ENCODE measurements at regions not wholly inside any gene's neighbourhood (a gene's known extent, or its start where the extent isn't known, plus 50 kb on each side); places are given as distances from the start of the nearest gene placed in this dataset.

DNA sequence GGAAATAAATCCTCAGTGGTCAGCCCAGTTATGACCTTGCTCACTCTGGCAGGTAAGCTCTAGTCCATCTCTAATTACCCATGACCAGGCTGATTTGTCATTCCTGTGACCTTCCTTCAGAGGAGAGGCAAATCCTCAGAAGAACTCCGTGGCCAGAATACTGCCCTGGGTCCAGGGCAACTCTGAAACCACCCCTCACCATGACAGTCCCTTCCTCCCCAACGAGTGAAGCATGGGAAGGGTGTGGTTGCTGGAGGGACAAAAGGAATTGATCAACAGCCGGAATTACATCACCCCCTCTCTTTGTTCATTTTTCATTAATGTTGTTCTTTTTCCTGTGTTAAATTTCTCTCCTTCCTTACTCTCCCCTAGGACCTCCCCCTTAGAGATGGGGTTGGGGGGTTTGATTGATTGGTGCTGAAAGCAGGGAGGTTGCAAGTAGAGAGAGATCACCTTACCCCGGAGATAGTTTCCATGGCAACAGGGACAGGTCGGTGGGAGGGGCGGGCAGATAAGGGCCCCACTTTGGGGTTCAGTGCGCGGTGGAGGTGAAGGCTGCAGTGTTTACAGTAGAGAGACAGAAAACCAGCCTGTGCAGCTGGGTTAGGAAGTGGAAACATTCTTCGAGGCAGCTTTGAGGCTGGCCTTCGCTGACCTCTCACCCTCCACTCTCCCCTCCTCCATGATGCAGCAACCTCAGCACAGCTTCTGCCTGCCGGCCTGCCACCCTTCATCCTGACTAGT lies 647.4 kb downstream of the BCOR start:
- H3K9me3 Mint-ChIP-seq, result no peaks in the 10 kb centered on the region
- H3K27ac Mint-ChIP-seq, result no peak overlapping the region
- no peaks in the 10 kb centered on the region for H3K36me3 Mint-ChIP-seq (ENCODE audit: low read depth)
- ATAC-seq (replicated peaks), result no peak
- no peak overlapping the region for H3K4me3 Mint-ChIP-seq
- no peaks in the 10 kb centered on the region for H3K27me3 Mint-ChIP-seq
- peaks cover 10% of the 10 kb centered on the region for H3K4me1 Mint-ChIP-seq

DNA sequence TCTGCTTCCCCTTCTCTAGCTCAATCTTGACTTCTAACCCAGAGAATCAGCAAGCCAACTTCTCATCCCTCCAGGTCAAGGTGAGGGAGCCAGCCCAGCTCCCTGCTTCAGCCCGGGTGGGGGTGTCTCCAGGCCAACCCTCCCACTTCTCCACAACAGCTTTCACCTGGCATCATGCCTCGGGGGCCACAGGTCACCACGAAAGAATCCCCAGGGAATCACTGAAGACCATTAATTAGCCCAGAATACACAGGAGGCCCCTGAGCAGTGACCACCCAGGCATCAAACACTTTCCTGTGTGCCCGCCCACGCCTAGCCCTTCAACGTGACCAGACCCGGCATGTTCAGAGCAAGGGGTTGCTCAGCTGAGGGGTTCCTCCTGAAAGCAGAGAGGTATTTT lies 646.7 kb downstream of the BCOR start:
- Mint-ChIP-seq H3K27ac (no peak overlapping the region), H3K36me3 (ENCODE audit: low read depth) (no peaks in the 10 kb centered on the region), H3K4me3 (no peak overlapping the region), H3K27me3 (no peaks in the 10 kb centered on the region), H3K4me1 (peaks cover 10% of the 10 kb centered on the region), H3K9me3 (no peaks in the 10 kb centered on the region)
- ATAC-seq (replicated peaks), result no peak

DNA sequence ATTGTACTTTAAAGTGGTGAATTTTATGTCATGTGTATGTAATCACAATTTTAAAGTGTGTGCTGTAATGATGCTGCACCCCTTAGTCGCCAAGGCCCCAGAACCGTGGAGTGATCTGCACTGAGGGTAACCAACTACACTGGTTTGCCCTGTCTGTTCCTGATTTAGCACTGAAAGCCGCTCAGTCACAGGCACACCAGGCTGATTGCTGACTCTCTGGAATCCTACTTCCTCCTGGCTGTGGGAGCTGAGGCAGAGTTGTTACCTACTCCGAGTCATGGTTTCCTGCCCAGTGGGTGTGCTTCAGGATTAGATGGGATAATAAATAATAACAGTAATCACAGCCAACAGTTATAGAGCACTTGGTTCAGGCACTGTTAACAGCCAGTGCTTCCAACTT lies 645.4 kb downstream of the BCOR start:
- Mint-ChIP-seq H3K27ac (no peak overlapping the region), H3K4me3 (no peak overlapping the region), H3K27me3 (no peaks in the 10 kb centered on the region), H3K9me3 (no peaks in the 10 kb centered on the region), H3K36me3 (ENCODE audit: low read depth) (no peaks in the 10 kb centered on the region), H3K4me1 (peaks cover 10% of the 10 kb centered on the region)
- no peak for ATAC-seq (replicated peaks)

DNA sequence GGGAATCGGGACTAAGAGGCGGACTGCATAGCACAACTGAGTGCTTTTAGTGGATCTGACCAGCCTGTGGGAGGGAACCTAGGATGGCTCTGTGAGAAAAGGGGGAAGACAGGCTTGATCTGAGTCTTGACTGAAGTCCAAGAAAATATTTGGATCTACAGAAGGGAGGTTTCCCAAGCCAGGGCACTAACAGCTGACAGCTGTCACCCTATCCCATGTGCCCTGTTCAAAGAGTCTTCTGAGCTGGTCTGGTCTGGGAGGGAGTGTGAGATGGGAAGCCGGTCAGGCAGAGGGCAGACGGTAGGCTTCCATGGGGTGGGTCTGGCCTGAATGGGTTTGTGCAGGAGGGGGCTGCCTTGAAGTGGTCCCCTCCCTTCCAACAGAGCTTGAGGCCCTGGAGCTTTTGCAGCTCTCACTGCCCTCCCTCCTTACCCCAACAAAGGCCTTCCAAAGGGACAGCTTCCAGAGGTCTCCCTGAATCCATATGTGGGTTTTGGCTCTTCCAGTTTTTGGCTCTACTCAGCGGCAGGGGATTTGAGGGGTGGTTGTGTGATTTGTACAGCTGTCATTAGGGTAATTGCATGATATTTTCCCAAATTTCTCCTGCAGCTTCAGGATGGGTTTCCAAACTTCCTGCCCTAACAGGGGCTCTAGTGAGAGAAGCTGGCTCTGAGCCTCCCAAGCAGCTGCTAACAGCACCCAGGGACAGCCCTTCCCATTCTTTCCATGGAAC lies 643.7 kb downstream of the BCOR start:
- Mint-ChIP-seq H3K36me3 (ENCODE audit: low read depth) (no peaks in the 10 kb centered on the region), H3K9me3 (no peaks in the 10 kb centered on the region), H3K4me1 (peaks cover 5% of the 10 kb centered on the region), H3K27ac (no peak overlapping the region), H3K27me3 (no peaks in the 10 kb centered on the region), H3K4me3 (no peak overlapping the region)
- no peak for ATAC-seq (replicated peaks)

DNA sequence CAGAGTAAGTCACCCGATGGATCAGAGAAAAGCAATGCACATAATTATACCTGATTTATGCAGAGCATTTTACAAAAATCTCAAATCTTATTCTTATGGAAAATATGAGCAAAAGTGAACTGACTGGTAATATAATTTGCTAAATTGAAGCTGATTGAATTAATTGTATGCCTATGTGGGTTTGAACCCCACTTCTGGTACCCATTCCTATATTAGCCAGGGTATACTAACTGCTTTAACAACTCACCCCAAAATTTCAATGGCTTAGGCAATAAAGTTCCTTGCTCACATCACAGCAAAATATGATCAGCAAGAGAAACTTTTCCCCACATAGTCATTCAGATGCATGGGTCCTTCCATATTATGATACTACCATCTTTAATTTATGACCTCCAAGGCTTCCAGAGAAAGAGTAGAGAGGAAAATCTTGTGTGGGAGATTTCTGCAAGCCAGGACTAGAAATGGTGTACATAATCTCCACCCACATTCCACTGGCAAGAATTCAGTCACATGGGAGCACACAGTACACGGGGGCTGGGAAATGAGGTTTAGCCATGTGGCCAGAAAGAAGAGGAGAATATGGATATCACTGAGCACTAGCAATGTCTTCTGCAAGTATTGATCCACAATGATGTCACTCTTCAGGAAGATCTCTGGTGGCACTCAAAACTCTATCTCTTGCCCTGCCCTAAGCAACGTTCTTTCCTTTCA lies 640.7 kb downstream of the BCOR start:
- H3K36me3 Mint-ChIP-seq (ENCODE audit: low read depth), result no peaks in the 10 kb centered on the region
- H3K4me1 Mint-ChIP-seq, result no peaks in the 10 kb centered on the region
- H3K27me3 Mint-ChIP-seq, result no peaks in the 10 kb centered on the region
- H3K4me3 Mint-ChIP-seq, result no peak overlapping the region
- H3K27ac Mint-ChIP-seq, result no peak overlapping the region
- H3K9me3 Mint-ChIP-seq, result no peaks in the 10 kb centered on the region
- ATAC-seq (replicated peaks), result no peak

DNA sequence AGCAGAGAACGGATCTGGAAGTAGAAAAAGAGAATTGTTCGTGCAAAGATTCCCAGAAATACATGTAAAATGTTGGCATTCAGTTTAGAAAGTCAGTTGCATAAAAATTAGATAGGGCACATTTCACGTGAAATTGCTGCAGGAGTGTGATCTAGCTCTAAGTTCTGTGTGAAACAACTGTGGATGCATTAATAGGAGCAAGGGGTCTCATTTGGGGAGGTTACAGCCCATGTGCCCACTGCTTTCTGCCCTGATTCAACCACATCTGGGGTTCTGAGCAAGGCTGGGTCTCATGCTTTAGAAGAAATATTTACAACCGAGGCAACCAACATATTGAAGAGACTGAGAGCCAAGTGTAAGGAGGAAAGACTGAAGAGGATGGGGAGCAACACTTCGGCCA lies 639.0 kb downstream of the BCOR start:
- H3K4me3 Mint-ChIP-seq, result no peak overlapping the region
- H3K9me3 Mint-ChIP-seq, result no peaks in the 10 kb centered on the region
- H3K36me3 Mint-ChIP-seq (ENCODE audit: low read depth), result no peaks in the 10 kb centered on the region
- H3K27me3 Mint-ChIP-seq, result no peaks in the 10 kb centered on the region
- no peaks in the 10 kb centered on the region for H3K4me1 Mint-ChIP-seq
- no peak overlapping the region for H3K27ac Mint-ChIP-seq
- no peak for ATAC-seq (replicated peaks)

DNA sequence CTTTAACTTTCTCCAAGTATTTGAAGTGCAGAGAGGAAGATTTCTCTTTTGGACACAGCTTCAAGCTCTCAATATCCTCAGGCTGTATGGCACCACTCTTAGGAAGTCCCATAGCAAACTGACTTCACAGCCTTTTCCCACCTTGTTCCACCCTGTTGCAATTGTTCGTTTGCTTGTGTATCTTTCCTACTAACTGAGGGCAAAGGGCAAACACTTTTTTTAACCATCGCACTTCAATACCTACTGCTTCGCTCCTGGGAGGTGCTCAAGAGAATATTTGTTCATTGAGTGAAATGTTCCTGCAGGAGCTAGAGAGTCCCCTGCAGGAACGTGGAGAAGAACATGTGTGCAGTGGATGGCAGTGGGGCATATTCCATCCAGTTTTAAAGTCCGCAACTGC lies 638.6 kb downstream of the BCOR start:
- H3K27ac Mint-ChIP-seq, result no peak overlapping the region
- no peaks in the 10 kb centered on the region for H3K36me3 Mint-ChIP-seq (ENCODE audit: low read depth)
- no peaks in the 10 kb centered on the region for H3K9me3 Mint-ChIP-seq
- no peak for ATAC-seq (replicated peaks)
- no peaks in the 10 kb centered on the region for H3K27me3 Mint-ChIP-seq
- no peak overlapping the region for H3K4me3 Mint-ChIP-seq
- no peaks in the 10 kb centered on the region for H3K4me1 Mint-ChIP-seq

DNA sequence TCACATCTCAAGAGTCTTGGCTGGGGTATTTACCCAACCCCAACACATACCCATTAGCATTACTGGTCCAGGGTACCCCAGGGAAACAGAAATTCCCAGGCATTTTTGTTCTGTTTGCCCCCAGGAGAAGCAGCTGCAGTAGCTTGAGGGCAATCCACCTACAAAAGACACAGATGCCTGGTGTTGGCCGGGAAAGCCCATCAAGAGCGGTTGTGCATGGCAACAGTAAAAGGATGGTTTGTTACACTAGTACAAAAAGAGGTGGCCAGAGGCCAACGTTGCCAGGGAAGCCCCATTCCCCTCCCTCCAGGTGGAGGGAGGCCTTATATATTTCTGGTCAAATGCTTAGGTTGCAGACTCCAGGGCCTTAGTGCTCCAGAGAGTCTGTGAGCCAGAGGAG lies 637.8 kb downstream of the BCOR start:
- Mint-ChIP-seq H3K27me3 (no peaks in the 10 kb centered on the region), H3K4me1 (peaks cover 5% of the 10 kb centered on the region), H3K9me3 (no peaks in the 10 kb centered on the region), H3K27ac (no peak overlapping the region), H3K4me3 (no peak overlapping the region), H3K36me3 (ENCODE audit: low read depth) (no peaks in the 10 kb centered on the region)
- ATAC-seq (replicated peaks), result no peak

DNA sequence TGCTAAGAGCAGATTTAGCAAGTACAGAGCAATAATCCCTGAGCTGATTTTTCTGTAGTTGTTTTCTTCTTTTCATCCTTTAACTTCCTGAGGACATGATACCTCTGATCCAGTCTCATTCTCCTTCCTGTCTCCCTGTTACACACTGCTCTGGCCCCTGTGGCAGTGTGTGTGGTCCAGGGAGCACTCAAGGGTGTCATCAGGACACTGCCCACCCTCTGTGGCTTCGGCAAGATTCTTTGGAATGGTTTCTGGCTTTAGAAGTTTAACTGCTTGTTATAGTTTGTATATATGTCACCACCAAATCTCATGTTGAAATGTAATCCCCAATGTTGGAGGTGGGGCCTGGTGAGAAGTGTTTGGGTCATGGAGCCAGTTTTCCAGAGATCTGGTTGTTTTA lies 637.3 kb downstream of the BCOR start:
- H3K36me3 Mint-ChIP-seq (ENCODE audit: low read depth), result no peaks in the 10 kb centered on the region
- no peaks in the 10 kb centered on the region for H3K27me3 Mint-ChIP-seq
- H3K4me1 Mint-ChIP-seq, result peaks cover 6% of the 10 kb centered on the region
- H3K27ac Mint-ChIP-seq, result no peak overlapping the region
- no peak for ATAC-seq (replicated peaks)
- no peak overlapping the region for H3K4me3 Mint-ChIP-seq
- H3K9me3 Mint-ChIP-seq, result no peaks in the 10 kb centered on the region

DNA sequence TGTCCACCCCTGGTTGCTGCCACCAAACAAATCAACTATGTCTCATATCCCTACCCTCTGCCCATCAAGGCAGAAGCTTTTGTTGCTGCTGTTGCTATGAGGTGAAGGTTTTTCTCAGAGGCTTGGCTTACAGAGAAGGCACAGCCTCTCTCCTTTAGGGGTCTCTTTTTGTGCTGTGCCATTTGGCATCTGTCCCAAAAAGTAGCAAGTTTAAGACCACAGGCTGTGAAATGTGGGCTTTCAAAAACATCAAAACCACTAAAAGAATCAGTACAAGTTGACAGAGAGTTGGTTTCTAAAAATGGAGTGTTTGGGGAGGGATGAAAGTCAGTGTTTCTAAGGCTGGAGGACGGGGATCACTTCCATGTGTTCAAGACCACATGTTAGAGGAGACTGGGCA lies 634.9 kb downstream of the BCOR start:
- H3K36me3 Mint-ChIP-seq (ENCODE audit: low read depth), result no peaks in the 10 kb centered on the region
- H3K9me3 Mint-ChIP-seq, result no peaks in the 10 kb centered on the region
- H3K27me3 Mint-ChIP-seq, result no peaks in the 10 kb centered on the region
- peaks cover 6% of the 10 kb centered on the region for H3K4me1 Mint-ChIP-seq
- no peak for ATAC-seq (replicated peaks)
- H3K4me3 Mint-ChIP-seq, result no peak overlapping the region
- H3K27ac Mint-ChIP-seq, result no peak overlapping the region

DNA sequence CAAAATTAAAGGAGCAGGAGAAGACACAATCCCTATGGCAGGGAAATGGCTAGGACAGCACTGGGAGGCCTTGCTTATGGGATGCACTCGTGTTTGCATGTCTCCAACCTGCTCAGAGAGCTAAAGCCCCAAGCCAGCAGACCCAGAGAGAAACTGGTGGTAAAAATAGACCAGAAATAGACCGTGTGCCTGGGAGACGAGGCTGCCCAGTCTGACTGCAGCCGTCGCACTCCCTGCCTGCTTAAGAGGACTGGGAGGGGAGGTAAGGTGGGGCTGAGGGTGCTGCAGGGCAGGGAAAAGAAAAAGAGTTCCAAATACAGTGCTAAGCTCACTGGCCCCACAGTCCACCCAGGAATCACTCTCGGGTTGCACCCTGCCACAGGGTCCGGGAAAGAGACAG lies 633.5 kb downstream of the BCOR start:
- H3K4me3 Mint-ChIP-seq, result no peak overlapping the region
- no peak for ATAC-seq (replicated peaks)
- H3K9me3 Mint-ChIP-seq, result no peaks in the 10 kb centered on the region
- H3K36me3 Mint-ChIP-seq (ENCODE audit: low read depth), result no peaks in the 10 kb centered on the region
- peaks cover 6% of the 10 kb centered on the region for H3K4me1 Mint-ChIP-seq
- no peaks in the 10 kb centered on the region for H3K27me3 Mint-ChIP-seq
- H3K27ac Mint-ChIP-seq, result peak overlapping the region; percentile 66

DNA sequence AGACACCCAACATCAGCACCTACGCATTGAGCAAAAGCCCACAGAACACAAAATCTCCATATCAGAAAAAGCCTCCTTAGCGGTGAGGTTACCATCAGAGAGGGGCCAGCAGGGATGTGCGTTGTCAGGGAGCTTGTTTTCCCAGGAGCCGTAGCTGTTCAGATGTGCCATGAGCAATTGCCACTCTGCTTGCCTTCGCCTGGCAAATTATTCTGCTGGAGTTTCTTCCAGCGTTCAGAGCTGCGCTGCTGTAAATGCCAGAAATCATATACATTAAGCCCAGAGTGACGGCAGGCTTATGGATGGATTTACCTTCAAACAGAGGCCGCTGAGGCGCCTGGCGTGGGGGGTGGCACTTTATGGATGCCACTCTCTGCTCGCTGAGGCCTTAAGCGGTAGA lies 632.3 kb downstream of the BCOR start:
- Mint-ChIP-seq H3K27me3 (no peaks in the 10 kb centered on the region), H3K27ac (no peak overlapping the region), H3K9me3 (no peaks in the 10 kb centered on the region), H3K36me3 (ENCODE audit: low read depth) (no peaks in the 10 kb centered on the region), H3K4me3 (no peak overlapping the region), H3K4me1 (peaks cover 6% of the 10 kb centered on the region)
- no peak for ATAC-seq (replicated peaks)

DNA sequence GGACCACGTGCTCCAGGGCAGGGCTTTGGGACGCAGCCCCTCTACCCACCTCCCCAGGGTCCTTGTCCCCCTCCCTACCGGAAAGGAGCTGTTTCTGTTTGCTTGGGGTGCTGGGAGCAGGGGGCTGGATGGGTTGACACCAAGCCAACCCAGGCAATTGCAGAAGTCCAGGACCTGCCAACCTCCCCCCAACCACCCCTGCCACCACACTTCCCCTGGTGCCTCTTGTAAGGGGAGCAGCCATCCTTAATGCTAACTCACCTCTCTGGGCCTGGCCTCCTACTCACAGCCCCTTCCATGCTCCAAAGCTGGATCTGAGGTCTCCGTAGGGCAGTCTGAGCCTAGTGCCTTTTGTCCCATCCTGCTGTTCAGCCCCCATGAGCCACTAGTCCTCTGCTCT lies 631.9 kb downstream of the BCOR start:
- no peak overlapping the region for H3K4me3 Mint-ChIP-seq
- H3K4me1 Mint-ChIP-seq, result peaks cover 6% of the 10 kb centered on the region
- H3K27me3 Mint-ChIP-seq, result no peaks in the 10 kb centered on the region
- H3K9me3 Mint-ChIP-seq, result no peaks in the 10 kb centered on the region
- peak overlapping the region; percentile 48 for H3K27ac Mint-ChIP-seq
- no peak for ATAC-seq (replicated peaks)
- H3K36me3 Mint-ChIP-seq (ENCODE audit: low read depth), result no peaks in the 10 kb centered on the region

DNA sequence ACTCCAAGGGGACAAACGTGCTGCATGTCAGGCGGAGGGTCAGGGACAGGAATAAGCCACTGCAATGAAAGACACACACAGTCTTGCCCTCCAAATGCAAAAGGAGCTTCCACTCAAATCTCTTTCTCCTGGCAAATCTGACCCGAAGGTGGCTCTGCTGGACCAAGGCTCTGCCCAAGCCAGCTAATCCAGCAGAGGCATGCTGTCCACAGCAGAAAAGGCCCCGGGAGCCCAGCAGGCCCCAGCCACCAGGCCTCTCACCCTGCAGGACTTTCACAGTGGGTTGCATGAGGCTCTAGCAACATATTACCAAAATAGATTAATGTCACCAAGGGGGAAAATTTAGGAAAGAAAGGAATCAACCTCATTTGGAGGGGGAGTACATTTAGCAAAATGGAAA lies 628.6 kb downstream of the BCOR start:
- no peak for ATAC-seq (replicated peaks)
- H3K4me3 Mint-ChIP-seq, result no peak overlapping the region
- H3K36me3 Mint-ChIP-seq (ENCODE audit: low read depth), result no peaks in the 10 kb centered on the region
- H3K27ac Mint-ChIP-seq, result no peak overlapping the region
- no peaks in the 10 kb centered on the region for H3K9me3 Mint-ChIP-seq
- H3K27me3 Mint-ChIP-seq, result no peaks in the 10 kb centered on the region
- peaks cover 6% of the 10 kb centered on the region for H3K4me1 Mint-ChIP-seq
